HFFc6 (cell line): ENCODE measurements at regions not wholly inside any gene's neighbourhood (a gene's known extent, or its start where the extent isn't known, plus 50 kb on each side); places are given as distances from the start of the nearest gene placed in this dataset.

Experiments used
- DNase-seq: peaks from one replicate; pipeline ENCODE4 v3.0.0-alpha.2; 2018
- H3K27ac Mint-ChIP-seq: 2 replicates; pipeline ENCODE4 v1.8.0; 2020; ENCODE audit warnings: mild to moderate bottlenecking, mixed read lengths
- H3K27me3 Mint-ChIP-seq: 2 replicates; pipeline ENCODE4 v1.8.0; 2021; ENCODE audit warnings: mild to moderate bottlenecking, moderate library complexity, mixed read lengths; ENCODE audit not compliant: insufficient read depth
- H3K36me3 Mint-ChIP-seq: 2 replicates; pipeline ENCODE4 v1.8.0; 2021; ENCODE audit warnings: low read depth, mixed read lengths
- H3K4me1 Mint-ChIP-seq: 2 replicates; pipeline ENCODE4 v1.8.0; 2020; ENCODE audit warnings: low read depth, mixed read lengths
- H3K4me3 Mint-ChIP-seq: 2 replicates; pipeline ENCODE4 v1.8.0; 2020; ENCODE audit warnings: mild to moderate bottlenecking, moderate library complexity, mixed read lengths
- H3K9me3 Mint-ChIP-seq: 2 replicates; pipeline ENCODE4 v1.8.0; 2020; ENCODE audit warnings: mild to moderate bottlenecking, mixed read lengths
- TF ChIP-seq, protein P1 (sequence below): fragments of 200-600 bp; sonication (generic); IDR thresholded peaks from 2 replicates; pipeline ENCODE4 v1.5.0; 2021; ENCODE audit warnings: antibody characterized with exemption, mild to moderate bottlenecking

DNA sequence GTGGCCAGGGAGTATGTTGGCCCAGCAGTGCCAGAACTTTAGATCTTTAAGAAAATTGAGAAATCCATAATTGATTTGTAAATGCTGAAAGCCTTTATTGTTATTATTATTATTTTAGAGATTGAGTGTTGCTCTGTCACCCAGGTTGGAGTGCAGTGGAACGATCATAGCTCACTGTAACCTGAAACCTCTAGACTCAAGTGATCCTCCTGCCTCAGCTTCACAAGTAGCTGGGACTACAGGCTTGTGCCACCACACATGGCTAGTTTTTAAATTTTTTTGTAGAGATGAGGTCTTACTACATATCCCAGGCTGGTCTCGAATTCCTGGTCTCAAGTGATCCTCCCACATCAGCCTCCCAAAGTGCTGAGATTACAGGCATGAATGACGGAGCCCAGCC is 143.2 kb upstream of the CCDC68 start:
- Mint-ChIP-seq H3K4me1 (peaks cover 29% of the 10 kb centered on the region), H3K27me3 (no peaks in the 10 kb centered on the region), H3K4me3 (no peak overlapping the region), H3K9me3 (no peaks in the 10 kb centered on the region), H3K36me3 (no peaks in the 10 kb centered on the region), H3K27ac (no peak overlapping the region)
- DNase-seq, result no peak
- TF ChIP-seq, protein P1, sequence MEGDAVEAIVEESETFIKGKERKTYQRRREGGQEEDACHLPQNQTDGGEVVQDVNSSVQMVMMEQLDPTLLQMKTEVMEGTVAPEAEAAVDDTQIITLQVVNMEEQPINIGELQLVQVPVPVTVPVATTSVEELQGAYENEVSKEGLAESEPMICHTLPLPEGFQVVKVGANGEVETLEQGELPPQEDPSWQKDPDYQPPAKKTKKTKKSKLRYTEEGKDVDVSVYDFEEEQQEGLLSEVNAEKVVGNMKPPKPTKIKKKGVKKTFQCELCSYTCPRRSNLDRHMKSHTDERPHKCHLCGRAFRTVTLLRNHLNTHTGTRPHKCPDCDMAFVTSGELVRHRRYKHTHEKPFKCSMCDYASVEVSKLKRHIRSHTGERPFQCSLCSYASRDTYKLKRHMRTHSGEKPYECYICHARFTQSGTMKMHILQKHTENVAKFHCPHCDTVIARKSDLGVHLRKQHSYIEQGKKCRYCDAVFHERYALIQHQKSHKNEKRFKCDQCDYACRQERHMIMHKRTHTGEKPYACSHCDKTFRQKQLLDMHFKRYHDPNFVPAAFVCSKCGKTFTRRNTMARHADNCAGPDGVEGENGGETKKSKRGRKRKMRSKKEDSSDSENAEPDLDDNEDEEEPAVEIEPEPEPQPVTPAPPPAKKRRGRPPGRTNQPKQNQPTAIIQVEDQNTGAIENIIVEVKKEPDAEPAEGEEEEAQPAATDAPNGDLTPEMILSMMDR, result no peak

GRCh38 chr18:55101458-55101824 is 142.2 kb upstream of the CCDC68 start:
- no peaks in the 10 kb centered on the region for H3K36me3 Mint-ChIP-seq

DNA sequence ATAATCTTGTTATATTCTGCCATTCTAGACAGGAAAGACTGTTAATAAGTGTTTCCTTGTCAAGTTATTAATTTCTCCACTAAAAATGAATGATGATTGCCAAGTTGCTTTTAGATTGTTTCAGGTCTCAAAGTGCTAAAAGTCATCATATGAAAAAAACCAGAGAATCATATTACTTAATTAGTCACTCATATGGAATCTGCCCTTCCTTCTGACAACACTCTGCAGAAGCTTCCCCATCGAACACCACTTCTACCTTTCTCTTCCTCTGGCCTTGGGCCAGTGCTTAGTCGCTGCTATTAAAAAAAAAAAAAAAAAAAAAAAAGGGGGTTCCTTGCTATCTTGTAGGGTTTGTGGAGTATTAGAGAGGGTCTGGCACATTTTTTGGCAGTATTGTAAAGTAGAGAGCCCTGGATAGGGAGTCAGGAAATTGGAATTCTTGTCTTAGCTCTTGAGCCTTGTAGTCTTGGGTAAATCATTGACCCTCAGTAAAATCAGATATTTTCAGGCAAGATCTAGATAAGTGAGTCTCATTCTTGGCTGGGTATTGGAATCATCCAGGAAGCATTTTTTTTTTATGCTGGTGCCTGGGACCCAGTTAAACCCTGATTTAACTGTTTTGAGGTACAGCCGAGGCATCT is 141.7 kb upstream of the CCDC68 start:
- H3K9me3 Mint-ChIP-seq, result no peaks in the 10 kb centered on the region
- peak; percentile 48 for DNase-seq
- H3K36me3 Mint-ChIP-seq, result no peaks in the 10 kb centered on the region
- H3K27ac Mint-ChIP-seq, result peak overlapping the region; percentile 54
- H3K4me3 Mint-ChIP-seq, result peak overlapping the region; percentile 38
- H3K27me3 Mint-ChIP-seq, result no peaks in the 10 kb centered on the region
- TF ChIP-seq, protein P1, result no peak
- peaks cover 45% of the 10 kb centered on the region for H3K4me1 Mint-ChIP-seq

More at GRCh38 chr18:55101458-55101824, 142.2 kb upstream of the CCDC68 start:
- H3K4me3 Mint-ChIP-seq, result no peak overlapping the region
- peak overlapping the region; percentile 54; the same call in 1 of the 2 replicates for H3K27ac Mint-ChIP-seq
- no peak for DNase-seq
- H3K27me3 Mint-ChIP-seq, result no peaks in the 10 kb centered on the region
- TF ChIP-seq, protein P1, result no peak
- no peaks in the 10 kb centered on the region for H3K9me3 Mint-ChIP-seq
- peaks cover 40% of the 10 kb centered on the region for H3K4me1 Mint-ChIP-seq

- TF ChIP-seq, protein P1, result no peak
These were observed 138.4 kb upstream of the CCDC68 start for GRCh38 chr18:55097456-55098170.

DNA sequence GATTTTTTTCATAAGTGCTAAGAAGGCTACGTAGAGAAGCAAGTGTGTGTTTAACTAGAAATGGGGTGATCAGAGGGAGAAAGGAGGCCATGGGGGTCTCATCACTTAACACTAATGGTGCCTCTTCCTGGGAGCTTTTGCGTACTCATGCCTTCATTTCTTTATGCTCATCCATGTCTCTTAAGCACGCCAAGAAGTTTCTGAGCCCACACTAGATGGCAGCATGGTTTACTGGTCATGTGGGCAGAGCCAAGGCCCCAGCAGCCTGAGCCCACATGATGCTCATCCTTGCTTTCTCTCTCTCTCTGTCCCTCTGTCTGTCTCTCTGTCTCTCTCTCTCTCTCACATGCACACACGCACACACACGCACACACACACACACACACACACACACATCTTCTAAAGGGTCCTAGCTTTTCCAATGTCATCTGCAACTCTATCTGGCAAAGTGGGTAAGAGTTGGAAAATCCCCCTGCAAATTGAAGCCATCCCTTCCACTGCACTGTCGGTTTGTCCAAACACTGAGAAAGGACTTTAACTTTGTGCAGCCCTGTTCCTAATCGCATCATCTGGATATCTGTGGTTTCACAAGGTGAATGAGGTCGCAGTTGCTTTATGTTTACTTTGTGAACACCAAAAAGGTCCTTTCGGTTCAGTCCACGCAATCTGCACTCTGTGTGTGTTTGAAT is 137.1 kb upstream of the CCDC68 start:
- peak; percentile 81 for DNase-seq
- H3K9me3 Mint-ChIP-seq, result no peaks in the 10 kb centered on the region
- peak overlapping the region; percentile 70 for H3K4me3 Mint-ChIP-seq
- TF ChIP-seq, protein P1, result peak; percentile 69
- H3K27ac Mint-ChIP-seq, result peak overlapping the region; percentile 17
- no peaks in the 10 kb centered on the region for H3K36me3 Mint-ChIP-seq
- H3K27me3 Mint-ChIP-seq, result peaks cover 12% of the 10 kb centered on the region
- H3K4me1 Mint-ChIP-seq, result peaks cover 41% of the 10 kb centered on the region

More at GRCh38 chr18:55097456-55098170, 138.4 kb upstream of the CCDC68 start:
- no peaks in the 10 kb centered on the region for H3K36me3 Mint-ChIP-seq
- peaks cover 5% of the 10 kb centered on the region for H3K27me3 Mint-ChIP-seq
- H3K4me3 Mint-ChIP-seq, result peak overlapping the region; percentile 47; the same call in 1 of the 2 replicates
- H3K9me3 Mint-ChIP-seq, result no peaks in the 10 kb centered on the region
- H3K27ac Mint-ChIP-seq, result peak overlapping the region; percentile 67; the same call in 1 of the 2 replicates
- H3K4me1 Mint-ChIP-seq, result peaks cover 47% of the 10 kb centered on the region
- DNase-seq, result peak; percentile 43
